Stomach (tissue), 4 donors: ENCODE measurements at regions not wholly inside any gene's neighbourhood (a gene's known extent, or its start where the extent isn't known, plus 50 kb on each side); places are given as distances from the start of the nearest gene placed in this dataset.

Experiments used
- POLR2A ChIP-seq, 4 donors: fragments of 450-650 bp; IDR thresholded peaks; one replicate each; pipeline ENCODE4 v1.6.1; 2016; ENCODE audit warnings: antibody characterized with exemption in 4 of 4, control low read depth in 2 of 4, mild to moderate bottlenecking in 1 of 4, moderate library complexity in 1 of 4
- POLR2AphosphoS5 ChIP-seq, 3 donors: sonication (generic); formaldehyde crosslinking; IDR thresholded peaks; one replicate each; pipeline ENCODE4 v1.6.1; 2016; ENCODE audit warnings: antibody characterized with exemption in 3 of 3
- TF ChIP-seq, protein P1 (sequence below), 7 experiments: fragments of 450-650 bp in 4 of 7; fragments of 200-600 bp in 3 of 7; sonication (generic) in 3 of 7; IDR thresholded peaks; one replicate each; pipeline ENCODE4 v1.5.1; 2016 to 2019; ENCODE audit warnings: antibody characterized with exemption in 7 of 7, control low read depth in 2 of 7, mild to moderate bottlenecking in 1 of 7

DNA sequence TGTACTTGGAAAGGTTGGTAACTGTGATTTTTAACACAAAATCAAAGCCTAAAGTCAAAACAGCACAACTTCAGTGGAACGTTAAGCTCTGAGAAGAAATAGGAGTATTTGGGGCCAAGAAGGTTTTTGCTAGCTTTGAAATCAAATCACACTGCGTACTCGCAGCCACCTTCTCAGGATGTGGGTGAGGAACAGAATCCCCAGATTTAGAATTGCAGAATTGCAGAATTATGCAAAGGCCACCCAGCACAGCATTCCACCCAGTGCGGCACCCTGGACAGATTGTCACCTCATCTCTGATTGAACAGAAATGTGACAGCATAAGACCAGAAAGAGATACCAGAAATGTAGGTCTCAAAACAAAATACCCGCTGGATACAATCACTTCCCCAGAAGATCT, 181.1 kb downstream of the DHX15 start:
- TF ChIP-seq, protein P1, sequence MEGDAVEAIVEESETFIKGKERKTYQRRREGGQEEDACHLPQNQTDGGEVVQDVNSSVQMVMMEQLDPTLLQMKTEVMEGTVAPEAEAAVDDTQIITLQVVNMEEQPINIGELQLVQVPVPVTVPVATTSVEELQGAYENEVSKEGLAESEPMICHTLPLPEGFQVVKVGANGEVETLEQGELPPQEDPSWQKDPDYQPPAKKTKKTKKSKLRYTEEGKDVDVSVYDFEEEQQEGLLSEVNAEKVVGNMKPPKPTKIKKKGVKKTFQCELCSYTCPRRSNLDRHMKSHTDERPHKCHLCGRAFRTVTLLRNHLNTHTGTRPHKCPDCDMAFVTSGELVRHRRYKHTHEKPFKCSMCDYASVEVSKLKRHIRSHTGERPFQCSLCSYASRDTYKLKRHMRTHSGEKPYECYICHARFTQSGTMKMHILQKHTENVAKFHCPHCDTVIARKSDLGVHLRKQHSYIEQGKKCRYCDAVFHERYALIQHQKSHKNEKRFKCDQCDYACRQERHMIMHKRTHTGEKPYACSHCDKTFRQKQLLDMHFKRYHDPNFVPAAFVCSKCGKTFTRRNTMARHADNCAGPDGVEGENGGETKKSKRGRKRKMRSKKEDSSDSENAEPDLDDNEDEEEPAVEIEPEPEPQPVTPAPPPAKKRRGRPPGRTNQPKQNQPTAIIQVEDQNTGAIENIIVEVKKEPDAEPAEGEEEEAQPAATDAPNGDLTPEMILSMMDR (IDR thresholded peaks at IDR 0.05), result no peak
- no peak for TF ChIP-seq POLR2AphosphoS5 (IDR thresholded peaks at IDR 0.05)
- TF ChIP-seq POLR2A (IDR thresholded peaks at IDR 0.05), result no peak
